GM12891 (cell line): ENCODE measurements at regions not wholly inside any gene's neighbourhood (a gene's known extent, or its start where the extent isn't known, plus 50 kb on each side); places are given as distances from the start of the nearest gene placed in this dataset.

Experiments used
- DNase-seq: peaks from one replicate; pipeline ENCODE4 v3.0.0; 2011; ENCODE audit warnings: low spot score; ENCODE audit not compliant: insufficient read length
- FAIRE-seq: peaks from 2 replicates; lab custom pipeline; 2011; peaks lifted over from hg19 to GRCh38; lab: Jason Lieb, UNC
- PAX5 ChIP-seq: IDR thresholded peaks from 2 replicates; pipeline ENCODE4 v1.6.1; 2011; ENCODE audit warnings: low read length, moderate library complexity, mild to moderate bottlenecking; ENCODE audit not compliant: insufficient read depth, severe bottlenecking
- POLR2A ChIP-seq: IDR thresholded peaks from 2 replicates; pipeline ENCODE4 v1.6.1; 2011; ENCODE audit warnings: low read depth, low read length, control low read depth
- POLR2AphosphoS5 ChIP-seq: IDR thresholded peaks from 2 replicates; pipeline ENCODE4 v1.6.1; 2011; ENCODE audit warnings: low read depth, low read length, control low read depth
- POU2F2 ChIP-seq: IDR thresholded peaks from 2 replicates; pipeline ENCODE4 v1.6.1; 2011; ENCODE audit warnings: low read depth, mild to moderate bottlenecking, control low read depth, low read length, moderate library complexity
- SPI1 ChIP-seq: IDR thresholded peaks from 2 replicates; pipeline ENCODE4 v1.6.1; 2011; ENCODE audit warnings: low read depth, low read length, control low read depth
- TAF1 ChIP-seq: IDR thresholded peaks from 2 replicates; pipeline ENCODE4 v1.6.1; 2011; ENCODE audit warnings: low read depth, low read length, control low read depth

GRCh38 chr5:57396701-57397100, 85.9 kb downstream of the ACTBL2 start:
- no peak for TF ChIP-seq POU2F2
- no peak for TF ChIP-seq SPI1
- no peak for TF ChIP-seq POLR2AphosphoS5
- TF ChIP-seq TAF1 = no peak
- TF ChIP-seq PAX5 = no peak
- TF ChIP-seq POLR2A = no peak
- FAIRE-seq (no peak), DNase-seq (no peak)

DNA sequence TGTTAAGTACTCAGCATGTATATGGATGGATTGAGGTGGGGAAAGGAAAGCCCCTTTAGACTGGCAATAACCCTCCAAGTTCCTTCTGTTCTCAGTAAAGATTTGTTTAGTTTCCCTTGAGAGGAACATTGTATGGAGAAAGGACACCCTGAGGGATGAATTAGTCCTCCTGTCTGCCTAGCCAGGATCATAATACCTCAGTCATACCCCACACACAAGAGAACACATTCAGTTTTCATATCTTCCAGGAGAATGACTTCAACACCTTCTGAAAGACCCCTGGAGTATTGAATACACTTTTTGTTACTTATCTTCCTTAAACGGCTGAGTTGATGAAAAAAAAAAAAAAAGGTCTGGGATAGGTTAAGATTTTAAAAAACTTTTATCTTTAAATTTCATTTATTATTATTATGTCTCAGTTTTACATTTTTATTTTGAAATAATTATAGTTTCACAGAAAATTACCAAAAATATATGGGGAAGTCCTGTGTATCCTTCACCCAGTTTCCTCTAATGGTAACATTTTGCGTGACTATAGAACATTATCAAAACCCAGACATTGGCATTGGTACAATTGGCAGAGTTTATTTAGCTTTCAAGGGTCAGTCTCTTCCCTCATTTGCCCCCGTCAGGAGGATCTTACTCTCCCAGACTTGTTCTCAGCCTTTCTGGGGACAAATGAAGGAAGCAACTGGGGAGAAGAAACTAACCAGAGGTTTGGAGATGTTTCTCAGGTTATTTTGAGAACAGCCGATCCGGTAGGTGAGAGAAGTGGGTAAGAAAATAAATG, 88.0 kb downstream of the ACTBL2 start:
- no peak for FAIRE-seq
- DNase-seq = no peak
- no peak for TF ChIP-seq SPI1
- no peak for TF ChIP-seq POLR2A
- no peak for TF ChIP-seq POLR2AphosphoS5
- no peak for TF ChIP-seq PAX5
- TF ChIP-seq POU2F2 = no peak
- no peak for TF ChIP-seq TAF1

DNA sequence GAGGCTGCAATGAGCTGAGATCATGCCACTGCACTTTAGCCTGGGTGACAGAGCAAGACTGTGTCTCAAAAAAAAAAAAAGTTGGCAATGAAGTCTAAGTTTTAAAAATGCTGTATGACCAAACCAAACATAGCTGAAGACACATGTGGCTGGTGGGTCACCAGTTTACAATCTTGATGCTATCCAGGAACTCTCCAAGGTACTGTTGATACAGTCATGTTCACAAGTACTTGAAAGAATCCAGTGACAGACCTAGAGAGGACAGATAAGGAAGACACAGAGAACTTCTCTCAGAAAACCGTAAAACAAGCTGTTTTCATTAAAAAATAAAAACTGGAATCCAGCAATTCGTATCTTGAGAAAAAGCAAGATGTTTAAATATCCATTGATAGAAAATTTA, 95.7 kb downstream of the ACTBL2 start:
- FAIRE-seq (no peak), DNase-seq (no peak)

GRCh38 chr5:57383093-57383861, 99.3 kb downstream of the ACTBL2 start:
- FAIRE-seq (no peak), DNase-seq (no peak)
- TF ChIP-seq SPI1 (no peak), POLR2AphosphoS5 (no peak), POU2F2 (no peak), POLR2A (no peak), TAF1 (no peak), PAX5 (no peak)

More for the DNA sequence above, 95.7 kb downstream of the ACTBL2 start:
- TF ChIP-seq PAX5 = no peak
- no peak for TF ChIP-seq SPI1
- TF ChIP-seq POLR2A = no peak
- no peak for TF ChIP-seq TAF1
- TF ChIP-seq POLR2AphosphoS5 = no peak
- TF ChIP-seq POU2F2 = no peak

- no peak for DNase-seq
- no peak for FAIRE-seq
- TF ChIP-seq TAF1 = no peak
- no peak for TF ChIP-seq POU2F2
- no peak for TF ChIP-seq POLR2AphosphoS5
- no peak for TF ChIP-seq POLR2A
- no peak for TF ChIP-seq SPI1
- TF ChIP-seq PAX5 = no peak
These were observed 100.0 kb downstream of the ACTBL2 start for GRCh38 chr5:57382655-57383054.

- FAIRE-seq = no peak
- TF ChIP-seq TAF1 (no peak), SPI1 (no peak), PAX5 (no peak), POLR2A (no peak), POLR2AphosphoS5 (no peak), POU2F2 (no peak)
- DNase-seq = no peak
These were observed 112.2 kb downstream of the ACTBL2 start for GRCh38 chr5:57370376-57370775.

- no peak for FAIRE-seq
- DNase-seq = no peak
- TF ChIP-seq POLR2A (no peak), POLR2AphosphoS5 (no peak), SPI1 (no peak), POU2F2 (no peak), TAF1 (no peak), PAX5 (no peak)
These were observed 114.6 kb downstream of the ACTBL2 start for GRCh38 chr5:57368010-57368409.

- no peak for FAIRE-seq
- no peak for DNase-seq
- TF ChIP-seq POU2F2 (no peak), POLR2A (no peak), TAF1 (no peak), PAX5 (no peak), SPI1 (no peak), POLR2AphosphoS5 (no peak)
These were observed 115.9 kb downstream of the ACTBL2 start for GRCh38 chr5:57366744-57367143.

- TF ChIP-seq SPI1 (no peak), PAX5 (no peak), TAF1 (no peak), POLR2A (no peak), POU2F2 (no peak), POLR2AphosphoS5 (no peak)
These were observed 119.7 kb downstream of the ACTBL2 start for GRCh38 chr5:57362951-57363350.

More at GRCh38 chr5:57362951-57363350, 119.7 kb downstream of the ACTBL2 start:
- FAIRE-seq = no peak
- DNase-seq = no peak
